IPS-NIHi7 (cell line): ENCODE measurements at regions not wholly inside any gene's neighbourhood (a gene's known extent, or its start where the extent isn't known, plus 50 kb on each side); places are given as distances from the start of the nearest gene placed in this dataset.
A peak's percentile ranks its signal among the peaks of the same experiment; 100 is the strongest.
"Not testable (repeated sequence)": the region's sequence is repeated elsewhere in the genome, so short reads cannot be mapped to it uniquely, and the experiment has no call there.

ENCODE experiments used
- DNase-seq: peaks from one replicate; pipeline ENCODE4 v3.0.0; 2012; ENCODE audit warnings: mixed read lengths; ENCODE audit errors: extremely low spot score

DNA sequence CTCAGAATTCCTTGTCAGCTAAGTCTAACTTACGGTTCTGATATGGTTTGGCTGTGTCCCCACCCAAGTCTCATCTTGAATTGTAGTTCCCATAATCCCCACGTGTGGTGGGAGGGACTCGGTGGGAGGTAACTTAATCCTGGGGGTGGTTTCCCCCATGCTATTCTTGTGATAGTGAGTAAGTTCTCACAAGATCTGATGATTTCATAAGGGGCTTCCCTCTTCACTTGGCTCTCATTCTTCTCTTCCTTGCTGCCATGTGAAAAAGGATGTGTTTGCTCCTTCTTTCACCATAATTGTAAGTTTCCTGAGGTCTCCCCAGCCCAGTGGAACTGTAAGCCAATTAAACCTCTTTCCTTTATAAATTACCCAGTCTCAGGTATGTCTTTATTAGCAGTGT lies 163.0 kb downstream of the PMAIP1 start:
- DNase-seq = not testable (repeated sequence)

DNA sequence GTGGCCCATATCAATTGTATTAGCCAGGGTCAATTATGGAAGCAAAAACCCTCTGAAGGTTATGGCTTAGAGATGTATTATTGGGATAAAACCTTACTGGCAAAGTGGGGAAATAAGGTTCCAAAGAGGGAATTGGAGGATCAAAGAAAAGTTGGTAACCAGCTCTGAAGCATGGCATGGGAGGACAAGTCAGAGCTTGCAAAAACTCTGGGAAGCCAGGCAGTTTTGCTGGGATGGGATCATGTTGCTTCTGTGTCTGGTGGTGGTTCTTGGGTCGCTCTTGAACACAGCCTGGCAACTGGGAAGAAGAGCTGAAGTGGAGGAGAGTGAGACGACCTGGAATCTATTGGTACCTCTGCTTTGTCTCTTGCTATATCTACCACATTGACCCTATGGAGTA lies 162.6 kb downstream of the PMAIP1 start:
- DNase-seq = no peak

DNA sequence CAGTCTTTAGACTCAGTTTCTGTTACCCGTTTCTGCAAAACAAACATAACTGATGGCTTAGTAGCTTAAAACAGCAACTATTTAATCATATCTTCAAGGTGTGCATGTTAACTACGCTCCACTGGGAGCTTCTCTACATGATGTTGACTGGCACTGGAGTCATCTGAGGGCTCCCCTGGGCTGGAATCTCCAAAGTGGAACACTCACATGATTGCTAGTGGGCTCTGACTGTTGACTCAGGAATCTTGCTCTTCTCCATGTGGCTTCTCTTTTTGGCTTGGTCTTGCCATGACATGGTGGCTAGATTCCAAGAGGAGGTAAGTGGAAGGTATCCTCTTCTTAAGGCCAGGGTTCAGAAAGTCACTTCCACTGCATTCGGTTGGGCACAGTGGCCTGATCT lies 160.8 kb downstream of the PMAIP1 start:
- DNase-seq = no peak

DNA sequence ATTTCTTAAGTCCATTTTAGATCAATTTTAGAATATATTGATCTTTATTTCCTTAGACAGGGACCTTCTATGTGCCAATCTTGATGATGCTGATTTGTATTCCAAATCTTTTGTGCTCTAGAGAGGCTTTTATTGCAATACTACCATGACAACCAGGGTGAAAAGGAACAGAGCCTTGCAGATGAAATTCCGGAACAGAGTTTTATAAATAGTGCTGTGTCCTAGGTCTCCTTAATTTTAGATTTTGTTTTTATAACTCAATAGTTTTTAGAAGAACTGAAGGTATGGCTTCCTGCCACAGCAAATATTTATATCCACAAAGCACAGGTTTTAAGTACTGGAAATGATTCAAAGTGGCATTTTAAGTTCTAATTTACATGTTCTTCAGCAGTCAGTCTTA lies 160.2 kb downstream of the PMAIP1 start:
- DNase-seq = no peak

DNA sequence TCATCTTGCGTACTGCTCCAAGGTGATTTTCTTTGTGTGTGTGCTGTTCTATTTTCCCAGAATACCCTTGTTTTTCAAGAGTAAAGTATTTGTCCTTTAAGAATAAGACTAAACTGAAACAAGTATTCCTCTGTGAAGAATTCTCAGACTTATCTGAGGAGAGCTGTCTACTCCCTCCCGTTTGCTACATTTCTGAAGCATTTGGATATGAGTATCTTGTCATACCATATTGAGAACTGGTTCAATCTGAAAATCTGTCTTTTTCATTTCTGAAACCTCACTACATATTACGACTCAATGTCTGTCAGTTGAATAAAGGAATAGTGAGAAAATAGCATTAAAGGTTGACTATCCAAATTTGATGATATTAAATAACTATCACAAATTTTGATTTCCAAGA lies 159.4 kb downstream of the PMAIP1 start:
- DNase-seq = no peak

DNA sequence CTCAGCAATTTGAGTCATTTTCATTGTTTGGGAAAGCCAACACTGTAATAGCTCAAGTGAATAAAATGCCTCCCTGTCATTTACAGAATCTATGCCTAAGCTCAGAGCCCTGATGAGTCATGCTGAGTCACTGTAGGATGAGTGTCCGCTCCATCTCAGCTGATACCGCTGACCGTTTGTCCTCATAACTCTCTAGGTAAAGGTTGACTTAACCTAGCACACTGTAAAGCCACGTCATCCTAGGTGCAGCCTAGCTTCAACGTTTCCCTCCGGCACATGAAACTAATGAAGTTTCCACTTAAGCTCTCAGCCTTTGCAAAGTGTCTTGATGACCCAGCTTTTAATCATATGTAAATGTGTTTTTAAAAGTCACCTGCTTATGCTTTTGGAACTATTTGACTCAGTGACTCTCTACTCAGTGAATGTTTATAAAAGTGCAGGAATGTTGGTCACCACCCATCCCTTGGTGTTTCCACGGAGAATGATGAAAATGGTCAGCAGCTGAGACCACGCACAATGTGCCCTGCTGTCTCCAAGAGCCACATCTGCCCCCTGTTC lies 154.0 kb downstream of the PMAIP1 start:
- peak; percentile 43 for DNase-seq

DNA sequence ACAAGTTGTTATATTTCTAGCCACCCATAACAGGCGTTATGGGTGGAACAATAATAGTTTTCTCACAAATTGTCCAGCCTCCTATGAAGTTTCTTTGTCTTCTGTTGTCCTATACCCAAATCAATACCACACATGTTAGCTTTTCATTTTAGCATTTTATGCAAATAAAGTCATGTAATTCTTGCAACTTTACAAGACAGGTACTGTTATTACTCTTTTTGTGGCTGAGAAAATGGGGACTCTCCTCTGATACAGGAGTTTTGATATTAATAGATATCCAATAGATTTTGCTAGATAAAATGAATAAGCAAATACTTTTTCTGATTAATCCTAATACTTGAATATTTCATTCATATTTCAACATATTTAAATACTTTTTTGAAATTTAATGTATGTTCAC lies 151.0 kb downstream of the PMAIP1 start:
- DNase-seq = no peak

DNA sequence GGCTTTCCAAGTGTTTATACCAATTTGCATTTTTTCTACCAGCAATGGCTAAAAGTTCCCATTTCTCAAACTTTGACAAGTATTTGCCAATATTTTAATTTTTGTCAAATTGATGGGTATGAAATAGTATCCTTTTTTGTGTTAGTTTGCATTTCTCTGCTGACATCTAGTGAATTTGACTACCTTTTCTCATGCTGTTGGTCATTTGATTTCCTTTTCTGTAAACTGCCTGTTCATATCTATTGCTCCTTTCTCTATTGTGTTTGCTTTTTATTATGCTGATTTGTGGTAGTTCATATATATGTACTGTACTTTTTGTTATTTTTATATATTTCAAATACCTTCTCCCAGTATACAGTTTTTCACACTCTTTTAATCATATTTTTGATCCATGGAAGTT lies 149.4 kb downstream of the PMAIP1 start:
- no peak for DNase-seq

DNA sequence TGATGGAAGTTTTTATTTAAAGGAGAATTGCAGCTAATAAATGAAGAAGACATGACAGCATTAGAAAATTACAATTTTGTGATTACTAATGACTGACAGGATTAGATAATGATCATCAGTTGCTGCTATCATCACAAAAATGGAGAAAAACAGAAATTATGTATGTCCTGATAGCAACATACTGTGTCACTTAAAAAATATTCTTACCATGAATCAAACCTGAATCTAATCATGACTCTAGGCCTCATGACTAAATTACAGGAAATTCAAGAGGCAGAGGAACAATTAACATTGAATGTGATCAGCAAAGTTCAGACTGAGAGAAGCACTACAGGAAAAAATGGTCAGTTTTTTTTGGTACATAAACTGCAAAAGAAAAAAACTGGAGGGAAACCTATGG lies 147.8 kb downstream of the PMAIP1 start:
- no peak for DNase-seq

DNA sequence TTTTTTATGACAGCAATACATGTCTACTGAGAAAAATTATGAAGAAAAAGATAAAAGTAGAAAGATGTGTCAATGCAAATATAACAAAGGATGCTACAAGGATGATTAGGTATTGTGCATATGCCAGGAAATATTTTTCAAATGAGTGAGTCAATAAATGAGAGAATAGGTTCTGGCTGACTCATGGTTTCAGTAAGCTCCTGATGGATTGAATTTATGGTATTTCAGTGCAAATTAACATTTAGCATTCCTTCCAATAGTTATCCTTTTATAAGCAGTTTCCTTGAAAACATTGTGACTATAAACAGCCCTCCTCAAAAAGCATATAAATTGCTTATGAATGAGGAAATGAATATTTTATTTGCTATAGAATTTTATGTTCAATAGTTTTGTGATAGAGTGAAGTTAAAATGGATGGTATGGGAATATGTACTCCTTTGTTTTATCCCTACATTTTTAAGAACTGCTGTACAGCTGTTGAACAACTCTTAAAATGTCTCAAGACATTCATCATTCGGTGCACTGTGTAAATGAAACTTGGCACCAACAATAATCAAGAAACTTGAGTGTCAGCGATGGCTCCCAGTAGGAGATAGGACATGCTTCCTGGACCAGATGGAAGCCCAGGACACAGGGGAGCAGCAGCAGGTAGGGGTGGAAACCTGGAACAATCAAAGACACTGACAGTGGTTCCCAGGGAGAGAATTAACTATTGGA lies 144.7 kb downstream of the PMAIP1 start:
- no peak for DNase-seq

DNA sequence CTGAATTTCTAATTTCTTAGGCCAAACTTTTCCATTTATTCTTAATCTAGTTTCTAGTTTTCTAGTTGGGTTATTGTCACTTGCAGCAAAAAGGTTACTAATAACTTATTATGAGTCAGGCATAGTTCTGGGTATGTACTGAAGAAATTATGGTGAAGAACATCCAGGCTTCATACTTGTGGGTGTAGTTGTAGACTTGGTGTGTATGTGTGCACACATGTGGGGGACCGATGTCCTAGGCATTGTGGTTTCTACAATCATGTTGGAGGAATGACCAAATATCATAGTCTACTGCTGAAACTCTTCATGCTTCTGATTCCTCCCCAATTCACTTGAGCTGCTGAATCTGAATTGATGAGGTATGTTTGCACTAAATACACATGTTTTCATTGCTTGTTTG lies 141.2 kb downstream of the PMAIP1 start:
- no peak for DNase-seq

DNA sequence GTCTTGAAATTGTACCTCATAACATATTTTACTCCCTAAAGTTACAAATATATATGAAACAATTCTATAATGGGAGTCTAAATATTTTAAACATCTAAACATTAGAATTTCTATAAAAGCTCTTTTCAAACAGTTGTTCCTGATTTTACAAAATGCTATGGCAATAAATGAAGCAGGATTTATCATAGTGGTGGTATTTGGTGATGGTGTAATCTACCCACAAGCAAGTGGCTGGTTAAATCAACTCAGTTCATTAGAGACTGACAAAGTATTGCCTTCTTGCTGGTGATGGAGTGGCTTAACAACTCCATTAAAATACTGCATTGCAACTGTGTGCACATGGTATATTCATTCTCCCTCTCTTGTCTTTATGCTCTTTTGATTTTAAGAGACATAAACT lies 138.9 kb downstream of the PMAIP1 start:
- DNase-seq = no peak

DNA sequence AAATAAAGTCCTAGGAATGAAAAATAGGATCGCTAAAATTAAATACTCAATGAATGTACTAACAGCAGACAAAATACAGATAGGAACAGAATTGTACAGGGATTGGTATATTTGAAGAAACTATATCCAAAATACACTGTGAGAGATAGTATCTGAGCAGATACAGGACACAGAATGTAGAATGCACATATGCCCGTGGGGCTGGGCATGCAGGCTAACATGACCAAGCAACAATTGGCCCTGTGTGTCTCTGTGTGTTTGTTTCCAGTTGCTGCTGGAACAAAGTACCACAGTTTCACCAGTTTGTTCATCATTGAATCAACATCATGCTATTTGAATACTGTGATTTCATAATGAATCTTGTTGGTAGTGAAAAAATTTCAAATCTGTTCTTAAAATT lies 127.6 kb downstream of the PMAIP1 start:
- no peak for DNase-seq

DNA sequence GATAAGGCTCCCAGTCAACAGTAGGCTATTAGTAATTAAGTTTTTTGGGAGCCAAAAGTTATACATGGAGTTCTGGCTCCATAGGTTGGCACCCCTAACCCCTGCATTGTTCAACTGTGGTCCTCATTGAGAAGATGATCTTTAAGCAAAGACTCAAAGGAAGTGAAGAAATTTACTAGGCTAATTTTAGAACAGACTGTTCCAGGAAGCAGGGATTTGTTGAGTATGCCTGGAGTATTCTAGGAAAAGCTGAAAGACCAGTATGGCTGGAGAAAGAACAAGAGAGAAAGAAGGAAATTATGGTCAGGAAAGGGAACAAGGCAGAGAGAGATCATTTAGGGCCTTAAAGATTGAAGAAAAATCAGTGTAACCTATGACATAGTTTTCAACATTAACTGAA lies 125.1 kb downstream of the PMAIP1 start:
- DNase-seq = no peak

DNA sequence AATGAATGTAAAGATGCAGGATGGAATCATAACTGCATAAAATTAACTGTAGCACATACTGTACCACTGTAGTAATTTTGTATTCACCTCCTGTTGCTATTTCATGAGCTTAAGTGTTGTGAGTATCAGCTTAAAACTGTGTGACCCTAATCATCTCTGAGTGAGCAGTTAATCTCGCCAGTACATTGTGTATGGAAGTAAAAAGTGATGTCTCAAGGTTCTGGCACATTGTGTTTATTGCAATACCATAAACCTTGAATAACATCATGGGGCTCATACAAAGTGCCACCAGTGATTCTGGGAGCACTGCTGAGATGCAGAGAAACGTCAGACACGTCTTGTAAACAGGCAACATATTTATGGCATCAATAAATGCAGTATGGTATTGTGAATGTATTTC lies 124.5 kb downstream of the PMAIP1 start:
- no peak for DNase-seq

DNA sequence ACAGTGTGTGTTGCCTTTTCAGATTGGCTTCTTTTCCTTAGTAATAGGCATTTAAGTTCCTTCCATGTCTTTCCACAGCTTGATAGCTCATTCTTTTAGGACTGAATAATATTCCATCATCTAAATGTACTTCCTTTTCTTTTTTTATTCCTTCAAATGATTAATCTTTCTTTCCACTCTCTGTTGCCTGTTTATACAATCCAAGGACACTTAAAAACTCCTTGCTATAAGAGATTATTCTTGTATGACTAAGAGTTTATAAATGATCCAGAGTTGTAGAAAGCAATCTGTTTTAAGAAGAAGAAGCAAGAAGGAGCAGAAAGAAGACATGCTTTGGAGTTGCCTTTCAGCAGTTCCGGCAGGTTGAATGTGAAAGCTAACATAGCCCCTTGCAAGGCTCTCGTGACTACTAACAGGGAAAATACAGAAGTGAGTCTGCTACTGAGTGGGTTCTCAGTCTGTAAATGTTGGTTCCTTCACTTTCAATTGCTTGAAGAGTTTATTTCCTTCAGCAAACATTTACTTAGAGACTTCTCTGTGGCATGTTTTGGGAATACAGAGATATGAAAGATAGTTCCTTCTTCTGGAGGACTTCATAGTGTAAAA lies 123.0 kb downstream of the PMAIP1 start:
- DNase-seq = no peak

DNA sequence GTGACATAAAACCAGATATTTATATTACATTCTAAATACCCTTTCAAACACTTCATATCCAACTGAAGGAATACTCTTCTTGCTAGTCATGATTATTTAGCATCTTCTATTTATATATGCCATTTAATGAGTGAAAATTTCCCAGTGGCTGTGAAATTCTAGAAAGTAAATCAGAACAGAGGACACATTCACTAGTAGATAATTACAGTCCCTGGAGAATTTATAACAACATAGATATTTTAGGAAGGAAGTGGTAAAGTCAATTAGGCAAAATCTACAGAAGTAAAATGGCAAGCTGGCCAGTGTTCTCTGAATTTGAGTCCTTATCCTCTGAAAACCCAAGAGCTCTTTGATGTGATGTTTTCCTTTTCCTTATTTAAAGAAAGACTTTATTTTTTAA lies 121.8 kb downstream of the PMAIP1 start:
- no peak for DNase-seq

DNA sequence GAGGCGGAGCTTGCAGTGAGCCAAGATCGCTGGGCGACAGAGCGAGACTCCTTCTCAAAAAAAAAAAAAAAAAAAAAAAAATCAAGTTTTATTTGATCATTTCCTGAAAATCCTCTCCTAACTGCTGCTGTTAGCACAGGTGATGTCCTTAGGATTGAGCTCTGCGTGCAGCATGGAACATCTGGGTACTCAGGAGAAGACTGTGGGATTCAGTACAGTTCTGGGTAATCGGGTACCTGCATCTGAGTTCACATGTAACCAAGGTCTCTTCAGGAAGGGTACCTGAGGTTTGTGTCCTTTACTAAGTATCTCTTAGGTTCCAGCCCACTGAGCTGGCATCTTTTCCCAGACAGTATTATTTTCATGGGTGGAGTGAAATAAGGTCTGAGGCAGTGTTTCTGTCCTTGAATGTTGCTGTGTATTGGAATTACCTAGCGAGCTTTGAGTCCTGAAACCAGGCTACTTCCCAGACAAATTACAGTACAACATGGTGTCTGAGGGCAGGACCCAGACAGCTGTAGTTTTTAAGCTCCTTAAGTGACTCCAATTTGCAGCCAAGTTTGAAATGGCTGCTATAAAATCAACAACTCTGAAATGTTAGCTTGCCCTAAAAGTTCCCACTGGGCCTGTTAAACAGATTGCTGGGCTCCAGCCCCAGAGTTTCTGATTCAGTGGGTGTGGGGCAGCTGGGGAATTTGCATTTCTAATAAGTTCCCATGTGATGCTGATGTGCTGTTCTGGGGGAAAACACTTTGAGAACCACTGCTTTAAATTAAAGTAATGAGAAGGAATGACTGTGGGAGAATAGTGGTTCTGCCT lies 120.5 kb downstream of the PMAIP1 start:
- no peak for DNase-seq

DNA sequence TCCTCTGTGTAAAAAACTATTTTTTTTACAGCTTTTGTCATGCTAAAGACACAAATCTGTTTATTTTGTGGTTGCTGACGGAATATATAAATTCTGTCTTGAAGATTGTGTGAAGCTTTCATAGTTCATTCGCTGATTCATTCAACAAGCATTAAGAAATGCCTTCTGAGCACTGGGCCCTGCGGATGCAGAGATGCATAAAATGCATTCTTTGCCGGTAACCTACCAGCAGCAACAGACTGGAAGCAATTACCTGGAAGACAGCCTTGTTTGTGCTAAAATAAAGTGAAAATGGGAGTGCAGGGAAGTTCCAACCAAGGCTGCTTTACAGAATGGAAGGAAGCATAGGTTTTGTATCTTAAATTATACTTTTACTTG lies 119.7 kb downstream of the PMAIP1 start:
- DNase-seq = no peak

DNA sequence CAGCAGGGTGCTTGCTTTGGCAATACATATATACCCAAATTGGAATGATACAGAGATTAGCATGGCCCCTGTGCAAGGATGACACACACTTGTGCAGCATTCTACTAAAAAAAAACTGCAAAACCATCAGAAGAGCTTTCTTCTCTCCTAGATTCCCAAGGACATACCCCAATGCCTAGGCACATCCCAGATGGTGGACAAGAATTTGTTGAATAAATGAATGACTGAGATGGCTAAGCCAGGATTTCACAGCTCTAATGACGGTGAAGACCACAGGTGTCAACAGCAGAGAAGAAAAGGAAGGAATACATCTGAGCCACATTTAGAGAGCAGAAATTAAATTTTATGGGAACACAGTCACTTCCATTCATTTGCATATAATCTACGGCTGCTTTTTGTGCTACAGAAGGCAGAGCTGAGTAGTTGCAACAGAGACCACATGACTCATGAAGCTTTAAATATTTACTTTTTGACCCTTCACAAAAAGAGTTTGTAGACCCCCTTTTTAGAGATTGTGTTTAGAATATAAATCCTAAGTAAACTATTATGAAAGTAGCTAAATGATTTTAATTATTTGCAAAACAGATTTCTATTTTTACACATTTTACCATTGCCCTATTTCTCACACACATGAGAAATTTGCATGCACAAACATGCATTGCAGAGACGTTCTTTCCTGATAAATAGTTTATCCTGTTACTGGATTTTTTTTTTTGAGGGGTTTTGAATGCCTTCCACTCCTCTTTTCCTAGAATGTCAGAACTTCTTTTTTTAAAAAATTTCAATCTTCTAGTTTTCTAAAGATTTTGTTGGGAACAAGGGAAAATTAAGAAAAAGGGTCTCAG lies 119.0 kb downstream of the PMAIP1 start:
- no peak for DNase-seq

DNA sequence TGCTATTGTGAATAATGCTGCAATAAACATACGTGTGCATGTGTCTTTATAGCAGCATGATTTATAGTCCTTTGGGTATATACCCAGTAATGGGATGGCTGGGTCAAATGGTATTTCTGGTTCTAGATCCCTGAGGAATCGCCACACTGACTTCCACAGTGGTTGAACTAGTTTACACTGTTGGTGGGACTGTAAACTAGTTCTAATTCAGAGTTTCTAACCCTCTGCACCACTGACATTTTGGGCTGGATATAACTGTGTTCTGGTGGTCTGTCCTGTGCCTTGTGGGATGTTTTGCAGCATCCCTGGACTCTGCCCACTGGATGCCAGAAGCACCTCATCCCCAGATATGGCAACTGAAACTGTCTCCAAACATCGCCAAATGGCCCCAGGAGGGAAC lies 118.3 kb downstream of the PMAIP1 start:
- not testable (repeated sequence) for DNase-seq

DNA sequence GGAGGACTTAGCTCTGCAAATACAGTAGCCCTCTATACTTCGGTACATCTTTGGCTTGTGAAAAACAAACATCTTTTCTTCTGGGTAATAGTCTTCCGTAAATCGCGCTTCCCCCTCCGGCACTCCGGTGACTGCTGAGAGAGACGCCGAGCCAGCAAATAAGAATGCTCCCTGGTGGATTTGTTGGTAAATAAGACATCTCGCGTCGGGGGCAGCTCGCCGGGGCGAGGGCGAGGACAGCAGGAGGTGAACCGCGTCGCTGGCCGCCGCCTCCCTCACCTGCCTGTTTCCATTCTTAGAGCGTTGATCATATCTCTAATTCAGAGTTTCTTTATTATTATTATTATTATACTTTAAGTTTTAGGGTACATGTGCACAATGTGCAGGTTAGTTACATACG lies 117.6 kb downstream of the PMAIP1 start:
- DNase-seq = no peak
